Ishikawa (cell line): ENCODE measurements at regions not wholly inside any gene's neighbourhood (a gene's known extent, or its start where the extent isn't known, plus 50 kb on each side); places are given as distances from the start of the nearest gene placed in this dataset.

Experiments
- NFIC ChIP-seq: IDR thresholded peaks from 2 replicates; pipeline ENCODE4 v1.6.1; 2012
- RAD21 ChIP-seq: IDR thresholded peaks from 2 replicates; pipeline ENCODE4 v1.6.1; 2012; ENCODE audit warnings: low read depth
- TCF12 ChIP-seq: IDR thresholded peaks from 2 replicates; pipeline ENCODE4 v1.6.1; 2012; ENCODE audit warnings: low read depth
- YY1 ChIP-seq: IDR thresholded peaks from 2 replicates; pipeline ENCODE4 v1.6.1; 2012; ENCODE audit warnings: low read depth
- TF ChIP-seq, protein P1 (sequence below): IDR thresholded peaks from 2 replicates; pipeline ENCODE4 v1.6.1; 2012; ENCODE audit warnings: low read depth, mild to moderate bottlenecking
- TF ChIP-seq, protein P2 (sequence below): IDR thresholded peaks from 2 replicates; pipeline ENCODE4 v1.6.1; 2012

DNA sequence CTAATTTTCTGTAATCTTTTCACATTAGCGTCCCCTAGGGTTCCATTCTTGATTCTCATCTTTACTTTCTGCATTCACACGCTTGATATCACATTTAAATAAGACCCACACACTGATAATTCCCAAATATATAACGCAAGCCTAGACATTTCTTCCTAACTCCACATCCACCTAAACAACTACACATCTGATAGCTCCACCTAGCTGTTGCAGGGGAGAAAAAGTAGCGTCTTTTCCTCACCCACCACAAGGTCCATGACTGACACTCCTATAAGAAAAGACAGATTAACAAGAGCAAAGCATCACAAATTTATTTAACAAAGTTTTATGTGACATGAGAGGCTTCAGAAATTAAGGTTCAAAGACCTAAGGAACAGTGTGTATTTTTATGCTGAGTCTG lies 862.2 kb upstream of the DDX18 start:
- TF ChIP-seq, protein P1, sequence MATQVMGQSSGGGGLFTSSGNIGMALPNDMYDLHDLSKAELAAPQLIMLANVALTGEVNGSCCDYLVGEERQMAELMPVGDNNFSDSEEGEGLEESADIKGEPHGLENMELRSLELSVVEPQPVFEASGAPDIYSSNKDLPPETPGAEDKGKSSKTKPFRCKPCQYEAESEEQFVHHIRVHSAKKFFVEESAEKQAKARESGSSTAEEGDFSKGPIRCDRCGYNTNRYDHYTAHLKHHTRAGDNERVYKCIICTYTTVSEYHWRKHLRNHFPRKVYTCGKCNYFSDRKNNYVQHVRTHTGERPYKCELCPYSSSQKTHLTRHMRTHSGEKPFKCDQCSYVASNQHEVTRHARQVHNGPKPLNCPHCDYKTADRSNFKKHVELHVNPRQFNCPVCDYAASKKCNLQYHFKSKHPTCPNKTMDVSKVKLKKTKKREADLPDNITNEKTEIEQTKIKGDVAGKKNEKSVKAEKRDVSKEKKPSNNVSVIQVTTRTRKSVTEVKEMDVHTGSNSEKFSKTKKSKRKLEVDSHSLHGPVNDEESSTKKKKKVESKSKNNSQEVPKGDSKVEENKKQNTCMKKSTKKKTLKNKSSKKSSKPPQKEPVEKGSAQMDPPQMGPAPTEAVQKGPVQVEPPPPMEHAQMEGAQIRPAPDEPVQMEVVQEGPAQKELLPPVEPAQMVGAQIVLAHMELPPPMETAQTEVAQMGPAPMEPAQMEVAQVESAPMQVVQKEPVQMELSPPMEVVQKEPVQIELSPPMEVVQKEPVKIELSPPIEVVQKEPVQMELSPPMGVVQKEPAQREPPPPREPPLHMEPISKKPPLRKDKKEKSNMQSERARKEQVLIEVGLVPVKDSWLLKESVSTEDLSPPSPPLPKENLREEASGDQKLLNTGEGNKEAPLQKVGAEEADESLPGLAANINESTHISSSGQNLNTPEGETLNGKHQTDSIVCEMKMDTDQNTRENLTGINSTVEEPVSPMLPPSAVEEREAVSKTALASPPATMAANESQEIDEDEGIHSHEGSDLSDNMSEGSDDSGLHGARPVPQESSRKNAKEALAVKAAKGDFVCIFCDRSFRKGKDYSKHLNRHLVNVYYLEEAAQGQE = no peak
- TF ChIP-seq, protein P2, sequence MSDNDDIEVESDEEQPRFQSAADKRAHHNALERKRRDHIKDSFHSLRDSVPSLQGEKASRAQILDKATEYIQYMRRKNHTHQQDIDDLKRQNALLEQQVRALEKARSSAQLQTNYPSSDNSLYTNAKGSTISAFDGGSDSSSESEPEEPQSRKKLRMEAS = no peak
- TF ChIP-seq NFIC (no peak), YY1 (no peak), RAD21 (no peak), TCF12 (no peak)
